ENCODE measurements at regions not wholly inside any gene's neighbourhood (a gene's known extent, or its start where the extent isn't known, plus 50 kb on each side); places are given as distances from the start of the nearest gene placed in this dataset.

DNA sequence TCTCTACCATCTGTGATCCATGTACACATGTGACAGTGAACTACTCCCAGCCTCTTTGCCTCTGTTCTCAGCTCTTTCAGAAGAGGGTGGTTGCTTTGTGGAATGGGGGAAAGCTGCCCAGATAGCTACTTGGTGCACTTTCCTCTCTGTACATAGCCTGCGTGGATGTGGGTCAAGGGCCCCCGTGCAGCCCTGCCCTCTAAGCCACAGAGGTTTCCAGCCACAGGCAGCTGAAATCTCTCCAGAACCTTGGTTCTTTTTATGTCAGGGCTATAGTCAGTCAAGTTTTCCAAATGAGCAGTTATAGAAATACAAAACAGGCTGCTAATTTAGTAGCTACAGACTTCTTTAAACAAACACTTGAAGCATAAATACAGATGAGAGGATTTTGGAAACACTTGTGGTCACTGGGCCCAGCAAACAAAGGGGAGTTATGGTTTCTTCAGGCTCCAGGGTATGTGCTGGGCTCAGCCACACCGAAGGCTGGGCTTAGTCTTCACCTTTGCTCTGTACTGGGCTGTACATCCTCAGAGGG lies 199.7 kb upstream of the ASIC2 start:
- H3K36me3 ChIP-seq (ENCODE audit: control insufficient read depth, insufficient read depth, low read length), result no peaks in the 10 kb centered on the region
- H3K4me1 ChIP-seq (ENCODE audit: control insufficient read depth, insufficient read depth, low read length), result no peaks in the 10 kb centered on the region
- no peak for DNase-seq (ENCODE audit: low read depth, low spot score)
- no peaks in the 10 kb centered on the region for H3K27me3 ChIP-seq (ENCODE audit: control insufficient read depth, insufficient read depth, low read length)
- WGBS (ENCODE audit: insufficient coverage, insufficient read length), result no CpG with 5 or more reads among the region's 3 CpGs
- H3K4me3 ChIP-seq (ENCODE audit: low read length), result no peak overlapping the region
- no peaks in the 10 kb centered on the region for H3K9me3 ChIP-seq (ENCODE audit: control insufficient read depth, insufficient read depth, low read length)
- H3K27ac ChIP-seq (ENCODE audit: low read length), result no peak overlapping the region

DNA sequence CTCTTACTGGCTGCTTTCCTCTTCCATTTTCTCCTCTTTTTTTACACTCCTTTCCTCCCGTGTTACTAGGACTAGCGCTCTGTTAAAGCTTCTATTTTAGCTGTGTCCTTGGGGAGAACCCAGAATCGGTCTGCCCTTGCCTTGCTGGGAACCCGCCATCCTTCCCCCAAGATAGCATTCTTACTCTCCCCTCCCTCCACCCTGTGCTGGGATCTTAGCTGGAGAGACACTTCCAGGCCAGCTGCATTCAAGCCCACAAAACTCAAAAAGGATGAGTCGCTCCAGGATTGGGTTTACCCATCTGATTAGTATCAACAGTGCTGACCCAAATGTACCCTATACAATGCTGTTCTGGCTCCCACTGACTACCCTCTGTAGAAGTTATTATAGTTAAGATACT lies 200.5 kb upstream of the ASIC2 start:
- Histone ChIP-seq H3K27me3 (ENCODE audit: control insufficient read depth, insufficient read depth, low read length) (no peaks in the 10 kb centered on the region), H3K4me3 (ENCODE audit: low read length) (no peak overlapping the region), H3K4me1 (ENCODE audit: control insufficient read depth, insufficient read depth, low read length) (no peaks in the 10 kb centered on the region), H3K9me3 (ENCODE audit: control insufficient read depth, insufficient read depth, low read length) (no peaks in the 10 kb centered on the region), H3K27ac (ENCODE audit: low read length) (no peak overlapping the region), H3K36me3 (ENCODE audit: control insufficient read depth, insufficient read depth, low read length) (no peaks in the 10 kb centered on the region)
- WGBS (ENCODE audit: insufficient coverage, insufficient read length), result no CpG with 5 or more reads among the region's 5 CpGs
- DNase-seq (ENCODE audit: low read depth, low spot score), result no peak

GRCh38 chr17:33494151-33494550 lies 201.1 kb upstream of the ASIC2 start:
- WGBS (ENCODE audit: insufficient coverage, insufficient read length), result no CpG with 5 or more reads among the region's 4 CpGs
- no peak for DNase-seq (ENCODE audit: low read depth, low spot score)
- no peaks in the 10 kb centered on the region for H3K9me3 ChIP-seq (ENCODE audit: control insufficient read depth, insufficient read depth, low read length)
- no peak overlapping the region for H3K27ac ChIP-seq (ENCODE audit: low read length)
- no peak overlapping the region for H3K4me3 ChIP-seq (ENCODE audit: low read length)
- no peaks in the 10 kb centered on the region for H3K27me3 ChIP-seq (ENCODE audit: control insufficient read depth, insufficient read depth, low read length)
- H3K36me3 ChIP-seq (ENCODE audit: control insufficient read depth, insufficient read depth, low read length), result no peaks in the 10 kb centered on the region
- no peaks in the 10 kb centered on the region for H3K4me1 ChIP-seq (ENCODE audit: control insufficient read depth, insufficient read depth, low read length)

DNA sequence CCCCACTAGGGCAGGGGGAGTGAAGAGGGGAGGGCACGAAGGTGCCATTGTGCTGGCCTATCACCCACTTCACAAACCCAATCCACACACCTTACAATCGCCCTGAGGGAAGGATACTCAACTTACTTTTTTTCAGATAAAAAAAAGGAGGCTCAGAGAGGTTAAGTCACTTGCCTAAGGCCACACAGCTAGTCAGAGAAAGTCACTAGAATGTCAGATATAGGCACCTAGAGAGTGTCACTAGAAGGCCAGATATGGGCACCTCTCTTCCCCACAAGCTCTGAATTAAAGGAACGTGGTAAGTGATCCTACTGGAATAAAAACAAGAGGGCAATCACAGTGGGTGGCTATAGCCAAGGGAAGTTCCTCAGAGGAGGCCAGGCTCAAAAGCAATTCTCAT lies 204.5 kb upstream of the ASIC2 start:
- Histone ChIP-seq H3K27ac (ENCODE audit: low read length) (no peak overlapping the region), H3K4me1 (ENCODE audit: control insufficient read depth, insufficient read depth, low read length) (no peaks in the 10 kb centered on the region), H3K27me3 (ENCODE audit: control insufficient read depth, insufficient read depth, low read length) (no peaks in the 10 kb centered on the region), H3K9me3 (ENCODE audit: control insufficient read depth, insufficient read depth, low read length) (no peaks in the 10 kb centered on the region), H3K36me3 (ENCODE audit: control insufficient read depth, insufficient read depth, low read length) (no peaks in the 10 kb centered on the region), H3K4me3 (ENCODE audit: low read length) (no peak overlapping the region)
- DNase-seq (ENCODE audit: low read depth, low spot score), result no peak
- no CpG with 5 or more reads among the region's 3 CpGs for WGBS (ENCODE audit: insufficient coverage, insufficient read length)

- DNase-seq (ENCODE audit: low read depth, low spot score), result no peak
- H3K4me3 ChIP-seq (ENCODE audit: low read length), result no peak overlapping the region
- no peak overlapping the region for H3K27ac ChIP-seq (ENCODE audit: low read length)
- H3K4me1 ChIP-seq (ENCODE audit: control insufficient read depth, insufficient read depth, low read length), result no peaks in the 10 kb centered on the region
- H3K9me3 ChIP-seq (ENCODE audit: control insufficient read depth, insufficient read depth, low read length), result no peaks in the 10 kb centered on the region
- WGBS (ENCODE audit: insufficient coverage, insufficient read length), result no CpG with 5 or more reads among the region's 6 CpGs
- H3K27me3 ChIP-seq (ENCODE audit: control insufficient read depth, insufficient read depth, low read length), result no peaks in the 10 kb centered on the region
- H3K36me3 ChIP-seq (ENCODE audit: control insufficient read depth, insufficient read depth, low read length), result no peaks in the 10 kb centered on the region
Measured at GRCh38 chr17:33498069-33498468, 205.0 kb upstream of the ASIC2 start.

- H3K27me3 ChIP-seq (ENCODE audit: control insufficient read depth, insufficient read depth, low read length), result no peaks in the 10 kb centered on the region
- no peaks in the 10 kb centered on the region for H3K9me3 ChIP-seq (ENCODE audit: control insufficient read depth, insufficient read depth, low read length)
Measured at GRCh38 chr17:33499040-33499439, 205.9 kb upstream of the ASIC2 start.

GRCh38 chr17:33500151-33500550 lies 207.1 kb upstream of the ASIC2 start:
- Histone ChIP-seq H3K36me3 (ENCODE audit: control insufficient read depth, insufficient read depth, low read length) (no peaks in the 10 kb centered on the region), H3K27me3 (ENCODE audit: control insufficient read depth, insufficient read depth, low read length) (no peaks in the 10 kb centered on the region), H3K9me3 (ENCODE audit: control insufficient read depth, insufficient read depth, low read length) (no peaks in the 10 kb centered on the region), H3K27ac (ENCODE audit: low read length) (no peak overlapping the region), H3K4me3 (ENCODE audit: low read length) (no peak overlapping the region), H3K4me1 (ENCODE audit: control insufficient read depth, insufficient read depth, low read length) (no peaks in the 10 kb centered on the region)
- no peak for DNase-seq (ENCODE audit: low read depth, low spot score)
- no CpG with 5 or more reads among the region's 3 CpGs for WGBS (ENCODE audit: insufficient coverage, insufficient read length)

More at GRCh38 chr17:33499040-33499439, 205.9 kb upstream of the ASIC2 start:
- Histone ChIP-seq H3K4me1 (ENCODE audit: control insufficient read depth, insufficient read depth, low read length) (no peaks in the 10 kb centered on the region), H3K4me3 (ENCODE audit: low read length) (no peak overlapping the region), H3K36me3 (ENCODE audit: control insufficient read depth, insufficient read depth, low read length) (no peaks in the 10 kb centered on the region), H3K27ac (ENCODE audit: low read length) (no peak overlapping the region)
- no peak for DNase-seq (ENCODE audit: low read depth, low spot score)

DNA sequence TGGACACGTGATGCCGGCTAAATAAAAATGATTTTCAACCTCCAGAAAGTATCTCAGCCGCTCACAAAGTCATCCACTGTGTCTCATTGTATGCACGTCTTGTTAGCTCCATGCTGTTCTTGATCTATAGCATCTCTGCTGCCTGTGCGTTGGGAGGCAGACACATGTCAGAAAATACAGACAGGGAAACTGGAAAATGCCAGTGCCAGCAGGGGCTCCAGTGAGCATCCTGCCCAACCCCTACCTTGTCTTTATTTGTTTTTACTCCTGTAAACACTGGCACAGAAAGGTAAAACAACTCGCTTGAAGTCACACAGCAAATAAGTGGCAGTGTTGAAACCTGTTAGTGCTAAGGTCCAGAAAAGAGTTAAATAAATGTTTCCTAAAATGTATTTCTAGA lies 208.1 kb upstream of the ASIC2 start:
- DNase-seq (ENCODE audit: low read depth, low spot score), result no peak
- WGBS (ENCODE audit: insufficient coverage, insufficient read length), result no CpG with 5 or more reads among the region's 6 CpGs
- H3K27me3 ChIP-seq (ENCODE audit: control insufficient read depth, insufficient read depth, low read length), result no peaks in the 10 kb centered on the region
- no peak overlapping the region for H3K27ac ChIP-seq (ENCODE audit: low read length)
- H3K4me3 ChIP-seq (ENCODE audit: low read length), result no peak overlapping the region
- no peaks in the 10 kb centered on the region for H3K9me3 ChIP-seq (ENCODE audit: control insufficient read depth, insufficient read depth, low read length)
- H3K4me1 ChIP-seq (ENCODE audit: control insufficient read depth, insufficient read depth, low read length), result no peaks in the 10 kb centered on the region
- H3K36me3 ChIP-seq (ENCODE audit: control insufficient read depth, insufficient read depth, low read length), result no peaks in the 10 kb centered on the region

GRCh38 chr17:33504571-33504970 lies 211.5 kb upstream of the ASIC2 start:
- no peaks in the 10 kb centered on the region for H3K36me3 ChIP-seq (ENCODE audit: control insufficient read depth, insufficient read depth, low read length)
- peaks cover 1% of the 10 kb centered on the region; the same call in 1 of the 2 replicates for H3K4me1 ChIP-seq (ENCODE audit: control insufficient read depth, insufficient read depth, low read length)
- H3K27me3 ChIP-seq (ENCODE audit: control insufficient read depth, insufficient read depth, low read length), result no peaks in the 10 kb centered on the region
- H3K27ac ChIP-seq (ENCODE audit: low read length), result no peak overlapping the region
- H3K9me3 ChIP-seq (ENCODE audit: control insufficient read depth, insufficient read depth, low read length), result no peaks in the 10 kb centered on the region
- H3K4me3 ChIP-seq (ENCODE audit: low read length), result no peak overlapping the region
- no CpG with 5 or more reads among the region's 2 CpGs for WGBS (ENCODE audit: insufficient coverage, insufficient read length)
- no peak for DNase-seq (ENCODE audit: low read depth, low spot score)

GRCh38 chr17:33506889-33507650 lies 214.0 kb upstream of the ASIC2 start:
- peaks cover 1% of the 10 kb centered on the region; the same call in 1 of the 2 replicates for H3K4me1 ChIP-seq (ENCODE audit: control insufficient read depth, insufficient read depth, low read length)
- WGBS (ENCODE audit: insufficient coverage, insufficient read length), result no CpG with 5 or more reads among the region's 11 CpGs
- no peaks in the 10 kb centered on the region for H3K27me3 ChIP-seq (ENCODE audit: control insufficient read depth, insufficient read depth, low read length)
- H3K36me3 ChIP-seq (ENCODE audit: control insufficient read depth, insufficient read depth, low read length), result no peaks in the 10 kb centered on the region
- H3K4me3 ChIP-seq (ENCODE audit: low read length), result no peak overlapping the region
- no peak for DNase-seq (ENCODE audit: low read depth, low spot score)
- no peak overlapping the region for H3K27ac ChIP-seq (ENCODE audit: low read length)
- no peaks in the 10 kb centered on the region for H3K9me3 ChIP-seq (ENCODE audit: control insufficient read depth, insufficient read depth, low read length)

GRCh38 chr17:33508215-33508614 lies 215.1 kb upstream of the ASIC2 start:
- Histone ChIP-seq H3K4me3 (ENCODE audit: low read length) (no peak overlapping the region), H3K4me1 (ENCODE audit: control insufficient read depth, insufficient read depth, low read length) (peaks cover 1% of the 10 kb centered on the region; the same call in 1 of the 2 replicates), H3K36me3 (ENCODE audit: control insufficient read depth, insufficient read depth, low read length) (no peaks in the 10 kb centered on the region), H3K27ac (ENCODE audit: low read length) (no peak overlapping the region), H3K27me3 (ENCODE audit: control insufficient read depth, insufficient read depth, low read length) (no peaks in the 10 kb centered on the region), H3K9me3 (ENCODE audit: control insufficient read depth, insufficient read depth, low read length) (no peaks in the 10 kb centered on the region)
- no CpG with 5 or more reads among the region's 3 CpGs for WGBS (ENCODE audit: insufficient coverage, insufficient read length)
- DNase-seq (ENCODE audit: low read depth, low spot score), result no peak

Data from iPS DF 6.9 (cell line).